DMS 273 (cell line): ENCODE measurements at regions not wholly inside any gene's neighbourhood (a gene's known extent, or its start where the extent isn't known, plus 50 kb on each side); places are given as distances from the start of the nearest gene placed in this dataset.
"Not testable (repeated sequence)": the region's sequence is repeated elsewhere in the genome, so short reads cannot be mapped to it uniquely, and the experiment has no call there.

Source experiments
- DNase-seq: peaks from one replicate; lab custom pipeline; 2025; ENCODE audit not compliant: unreplicated experiment; lab: John Stamatoyannopoulos, UW

DNA sequence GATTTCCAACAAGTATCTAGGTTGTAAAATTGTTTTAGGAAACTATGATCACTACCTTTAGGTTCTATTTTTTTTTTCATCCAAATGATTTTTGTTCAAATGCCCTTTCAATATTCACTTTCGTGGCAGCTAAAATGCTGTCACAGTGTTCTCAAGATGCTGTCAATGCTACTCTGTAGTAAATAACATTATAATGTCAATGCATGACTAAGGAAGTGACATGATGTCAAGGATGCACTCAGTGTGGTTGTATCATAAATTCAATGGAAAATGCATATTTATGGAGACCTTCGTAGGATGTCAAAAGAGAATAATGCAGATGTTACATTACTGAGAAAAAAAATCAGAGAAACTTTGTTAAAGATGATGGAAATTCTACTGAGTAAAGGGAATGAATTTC lies 673.8 kb downstream of the ANKRD7 start:
- DNase-seq, result no peak

DNA sequence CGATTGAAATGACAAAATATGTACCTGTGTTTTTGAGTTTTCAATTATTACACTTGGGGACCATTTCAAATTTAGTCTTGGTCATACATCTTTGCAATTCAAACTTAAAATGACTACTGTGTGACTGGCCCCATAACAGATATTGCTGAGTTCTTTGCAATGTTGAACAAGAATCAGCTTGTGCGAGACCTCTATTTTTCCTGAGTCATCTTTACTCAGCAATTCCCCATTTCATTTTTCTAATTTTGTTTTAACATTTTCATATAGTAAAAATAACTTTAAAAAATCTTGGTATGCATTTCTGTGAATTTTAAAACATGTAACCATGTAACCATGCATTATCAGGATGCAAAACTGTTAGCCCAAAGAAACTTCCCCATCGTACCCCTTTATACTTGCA lies 678.1 kb downstream of the ANKRD7 start:
- DNase-seq, result no peak

DNA sequence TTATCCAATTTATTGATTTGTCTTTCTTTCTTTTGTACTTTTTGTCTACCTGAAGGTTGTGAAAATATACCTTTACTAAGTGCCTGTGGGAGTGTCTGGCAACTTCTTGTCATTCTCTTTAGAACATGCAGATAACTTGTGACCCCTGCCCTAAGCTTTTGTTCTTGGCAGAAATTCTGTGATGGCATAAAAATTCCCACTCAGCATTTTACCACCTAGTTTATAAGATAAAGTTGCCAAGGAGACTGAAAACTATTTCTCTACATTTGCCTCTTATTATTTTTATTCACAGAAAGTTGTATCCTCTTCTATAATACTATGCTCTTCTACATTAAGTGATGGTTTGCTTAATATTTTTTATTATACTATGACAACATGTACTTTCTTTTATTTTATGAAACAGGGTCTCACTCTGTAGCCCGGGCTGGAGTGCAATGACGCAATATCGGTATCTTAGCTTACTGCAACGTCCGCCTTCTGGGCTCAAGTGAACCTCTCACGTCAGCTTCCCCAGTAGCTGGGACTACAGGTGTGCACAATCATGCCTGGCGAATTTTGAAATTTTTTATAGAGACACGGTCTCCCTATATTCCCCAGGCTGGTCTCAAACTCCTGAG lies 683.5 kb downstream of the ANKRD7 start:
- no peak for DNase-seq

DNA sequence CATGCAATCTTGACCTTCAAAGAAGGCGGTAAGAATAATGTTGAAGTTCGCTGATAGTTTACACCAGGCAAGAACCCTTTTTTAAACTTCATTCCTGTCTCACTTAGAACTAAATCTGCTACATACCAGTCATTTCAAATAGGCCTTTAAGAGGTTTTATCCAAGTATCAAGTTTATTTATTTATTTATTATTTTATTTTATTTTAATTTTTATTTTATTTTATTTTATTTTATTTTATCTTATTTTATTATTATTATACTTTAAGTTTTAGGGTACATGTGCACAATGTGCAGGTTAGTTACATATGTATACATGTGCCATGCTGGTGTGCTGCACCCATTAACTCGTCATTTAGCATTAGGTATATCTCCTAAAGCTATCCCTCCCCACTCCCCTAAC lies 691.6 kb downstream of the ANKRD7 start:
- DNase-seq, result not testable (repeated sequence)

DNA sequence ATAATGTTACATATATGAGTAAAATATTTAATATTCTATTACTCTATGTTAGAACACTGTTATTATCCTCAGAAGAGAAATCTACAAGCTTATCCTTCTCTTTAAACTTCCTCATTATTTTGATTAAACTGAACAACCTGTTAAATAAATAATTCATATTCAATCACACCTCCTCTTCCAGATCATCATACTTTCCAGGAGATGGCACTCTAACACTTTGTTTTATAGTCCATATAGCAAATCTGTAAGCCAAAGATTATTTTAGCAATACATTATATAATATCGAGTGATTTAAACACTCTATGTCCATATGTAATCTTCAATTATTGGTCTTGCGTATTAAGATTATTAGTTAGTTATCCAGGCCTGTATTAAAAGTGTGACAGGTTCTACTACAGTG lies 694.1 kb downstream of the ANKRD7 start:
- peak; percentile 72 for DNase-seq

DNA sequence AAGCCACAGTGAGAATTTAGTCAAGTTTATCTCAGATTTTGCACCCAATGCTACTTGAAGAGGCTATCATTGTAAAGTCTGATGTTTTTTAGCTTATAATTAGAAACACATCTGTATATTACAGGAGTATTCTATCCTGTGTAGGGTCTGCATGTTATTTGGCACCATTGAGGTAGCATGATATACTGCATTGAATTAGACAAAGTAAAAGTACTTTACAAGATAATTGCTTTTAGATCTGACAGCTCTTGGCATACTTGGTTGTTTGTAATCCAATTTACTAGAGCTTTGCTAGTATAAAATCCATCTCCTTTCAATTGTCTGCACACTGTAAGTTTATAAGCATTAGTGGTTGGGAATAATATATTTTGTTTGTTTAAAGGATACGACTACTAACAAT lies 714.3 kb downstream of the ANKRD7 start:
- DNase-seq, result no peak

DNA sequence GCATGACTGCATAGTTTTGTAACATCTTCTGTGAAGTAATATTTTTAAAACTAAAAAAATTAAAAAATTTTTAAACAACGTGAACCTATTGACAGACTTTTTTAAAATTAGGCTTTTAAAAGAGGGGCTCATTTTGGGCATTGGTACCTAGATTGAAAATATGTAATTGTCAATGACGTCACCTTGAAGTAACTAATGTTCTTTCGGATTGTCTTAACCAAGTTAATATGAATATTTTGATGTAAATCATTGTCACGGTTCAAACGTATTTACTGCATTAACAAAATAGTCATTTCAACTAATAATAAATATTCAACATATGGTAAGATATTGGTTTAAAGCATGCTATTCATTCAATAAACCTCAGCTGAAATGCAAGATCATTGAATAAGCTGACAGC lies 719.8 kb downstream of the ANKRD7 start:
- DNase-seq, result no peak

DNA sequence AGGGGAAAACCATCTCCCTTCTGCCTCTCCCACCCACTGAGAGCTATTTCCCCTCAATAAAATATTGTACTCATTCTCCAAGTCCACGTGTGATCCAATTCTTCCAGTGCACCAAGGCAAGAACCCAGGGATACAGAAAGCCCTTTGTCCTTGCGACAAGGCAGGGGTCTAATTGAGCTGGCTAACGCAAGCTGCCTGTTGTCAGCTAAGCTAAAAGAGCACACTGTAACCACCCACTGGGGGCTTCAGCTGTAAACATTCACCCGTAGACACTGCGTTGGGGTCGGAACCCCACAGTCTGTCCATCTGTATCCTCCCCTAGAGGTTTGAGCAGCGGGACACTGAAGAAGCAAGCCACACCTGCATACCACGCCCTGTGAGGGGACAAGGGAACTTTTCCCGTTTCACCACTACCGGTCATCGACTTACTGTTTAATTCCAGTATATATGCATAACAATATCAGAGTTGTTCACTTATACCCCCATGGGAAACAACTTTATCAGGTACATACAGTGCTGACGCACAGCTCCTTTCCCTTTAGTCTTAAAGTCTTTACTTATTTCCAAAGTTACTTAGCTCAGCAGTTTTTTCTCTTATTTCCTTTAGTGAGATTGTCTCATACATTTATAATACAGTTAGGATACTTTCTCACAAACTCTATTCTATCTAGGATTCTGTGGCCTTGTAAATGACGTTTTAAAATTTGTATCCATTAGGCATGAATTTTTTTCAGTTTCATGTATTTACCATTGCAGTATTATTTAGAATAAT lies 721.6 kb downstream of the ANKRD7 start:
- DNase-seq, result no peak

DNA sequence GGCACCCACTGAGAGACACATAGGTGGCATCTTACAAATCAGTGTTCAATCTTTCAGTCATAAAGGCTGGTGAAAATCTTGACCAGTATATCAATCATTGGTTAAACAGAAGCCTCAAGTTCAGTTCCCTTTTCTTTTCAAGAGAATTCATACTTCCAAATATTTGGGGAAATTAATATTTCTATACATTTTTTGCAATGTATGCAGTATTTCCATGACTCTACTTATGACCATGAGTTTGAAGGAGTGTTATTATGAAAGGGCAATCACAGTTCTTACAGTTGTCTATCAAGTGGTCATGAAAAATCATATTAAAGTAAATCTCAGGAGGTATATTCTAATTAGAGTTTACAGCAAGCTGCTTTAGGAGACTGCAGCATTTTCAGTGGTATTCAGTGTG lies 724.0 kb downstream of the ANKRD7 start:
- DNase-seq, result no peak

DNA sequence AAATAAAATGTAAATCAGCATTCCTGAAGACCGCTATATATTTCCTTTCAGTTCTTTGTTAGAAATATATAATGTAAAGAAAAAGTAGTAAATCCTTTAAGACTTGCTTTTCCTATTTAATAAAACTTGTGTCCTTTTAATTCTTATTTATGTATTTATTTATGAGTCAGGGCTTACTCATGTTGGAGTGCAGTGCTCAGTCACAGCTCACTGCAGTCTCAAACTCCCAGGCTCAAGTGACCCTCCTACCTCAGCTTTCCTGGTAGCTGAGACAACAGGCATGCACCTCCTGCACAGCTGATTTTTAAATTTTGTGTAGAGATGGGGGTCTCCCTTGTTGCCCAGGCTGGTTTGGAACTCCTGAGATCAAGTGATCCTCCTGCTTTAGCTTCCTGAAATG lies 724.5 kb downstream of the ANKRD7 start:
- DNase-seq, result no peak

DNA sequence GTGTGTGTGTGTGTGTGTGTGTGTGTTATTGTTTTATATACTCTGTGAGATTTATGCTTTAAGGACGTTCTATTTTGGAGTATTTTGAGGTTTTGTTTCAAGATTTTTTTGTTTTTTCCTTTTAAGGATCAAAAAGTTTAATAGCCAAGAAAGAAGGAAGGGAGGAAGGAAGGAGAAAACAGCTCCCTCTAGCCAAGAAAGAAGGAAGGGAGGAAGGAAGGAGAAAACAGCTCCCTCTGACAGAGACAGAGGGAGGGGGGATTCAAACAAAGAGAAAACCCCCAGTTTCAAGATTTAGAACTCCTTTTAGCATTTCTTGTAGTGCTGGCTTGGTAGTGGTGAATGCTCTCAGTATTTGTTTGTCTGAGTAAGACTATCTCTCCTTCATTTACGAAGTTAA lies 731.8 kb downstream of the ANKRD7 start:
- DNase-seq, result not testable (repeated sequence)

DNA sequence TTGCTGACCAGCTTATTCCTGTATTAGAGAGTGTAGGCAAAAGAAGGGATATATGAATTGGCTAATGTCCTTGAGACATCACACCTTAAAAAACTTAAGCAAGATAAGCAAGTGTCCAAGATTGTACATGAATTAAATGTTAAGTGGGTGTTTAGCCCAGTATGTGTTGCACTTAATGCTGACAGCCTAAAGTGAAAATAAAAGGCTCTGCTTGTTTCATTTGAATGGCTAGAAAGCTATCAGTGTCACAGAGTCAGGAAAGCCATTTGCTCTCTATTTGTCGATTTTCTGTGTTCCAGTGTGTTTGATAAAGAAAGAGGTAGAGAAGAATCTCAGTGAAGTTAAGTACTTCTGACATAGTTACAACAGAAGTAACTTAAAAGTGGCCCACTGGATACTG lies 744.9 kb downstream of the ANKRD7 start:
- no peak for DNase-seq

DNA sequence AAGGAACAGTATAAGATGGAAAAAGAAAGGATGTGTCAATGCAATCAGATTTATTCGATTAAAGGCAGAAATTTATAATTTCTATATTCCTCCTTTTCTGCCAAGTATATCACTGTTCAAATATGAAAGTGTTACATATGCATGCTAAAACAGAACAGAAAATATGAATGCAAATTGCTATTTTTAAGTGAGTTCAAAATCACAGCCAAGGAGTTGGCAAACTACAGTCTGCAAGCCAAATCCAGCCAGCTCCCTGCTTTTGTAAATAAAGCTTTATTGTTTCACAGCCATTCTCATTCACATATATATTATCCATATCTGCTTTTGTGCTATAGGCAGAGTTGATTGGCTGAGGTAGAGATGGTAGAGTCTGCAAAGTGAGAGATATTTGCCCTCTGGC lies 747.2 kb downstream of the ANKRD7 start:
- DNase-seq, result no peak

DNA sequence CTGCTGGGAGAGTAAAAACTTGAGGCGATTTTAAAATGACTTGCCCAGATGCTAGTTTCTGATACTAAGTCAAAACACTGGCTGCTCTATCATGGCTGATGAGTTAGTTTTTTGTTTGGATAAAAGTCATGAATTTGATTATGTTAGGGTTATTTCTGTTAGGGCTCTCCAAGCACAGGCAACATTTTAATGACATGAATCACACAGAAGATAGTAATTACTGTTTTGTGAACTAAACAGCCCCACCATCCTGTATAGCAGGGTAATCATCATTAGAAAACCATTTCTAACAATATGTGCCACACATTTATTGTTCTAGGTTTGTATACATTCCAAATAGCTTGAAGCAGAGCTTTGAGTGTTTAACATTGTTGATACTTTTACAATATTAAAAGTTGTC lies 750.3 kb downstream of the ANKRD7 start:
- DNase-seq, result no peak

DNA sequence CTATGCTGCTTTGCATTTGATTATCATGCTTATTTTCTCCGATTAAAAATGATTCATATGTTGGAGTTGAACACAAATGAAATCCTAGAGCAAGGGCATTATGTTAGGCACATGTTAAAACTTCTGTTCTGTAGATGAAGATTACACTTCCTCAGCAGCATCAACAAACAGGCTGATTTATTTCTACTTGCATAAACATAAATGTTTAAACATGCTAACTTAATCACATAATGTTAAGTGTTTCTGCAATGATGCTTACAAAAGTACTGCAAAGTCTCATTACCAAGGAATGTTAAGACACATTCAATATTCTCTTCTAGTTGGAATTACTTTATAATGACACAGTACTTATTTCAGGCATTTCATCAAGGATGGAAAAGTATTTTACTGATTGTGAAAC lies 770.8 kb downstream of the ANKRD7 start:
- no peak for DNase-seq

DNA sequence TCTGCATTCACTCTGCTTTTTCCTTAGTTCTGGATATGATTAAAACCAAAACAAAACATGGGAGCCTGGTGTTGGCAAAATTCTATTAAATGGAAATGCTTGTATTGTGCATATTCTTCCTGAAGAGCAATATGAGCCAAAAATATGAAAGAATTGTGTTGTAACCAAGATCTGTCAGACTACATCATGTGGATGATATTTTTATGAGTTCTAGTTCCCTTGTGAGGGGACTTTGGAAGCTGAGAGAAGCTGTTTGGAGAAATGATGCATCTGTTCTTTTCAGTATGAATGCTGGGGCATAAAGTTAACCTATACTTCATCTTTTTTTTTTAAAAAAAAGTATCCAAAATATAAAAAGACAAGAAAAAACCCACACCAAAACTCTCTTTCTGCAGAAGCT lies 782.7 kb downstream of the ANKRD7 start:
- no peak for DNase-seq

DNA sequence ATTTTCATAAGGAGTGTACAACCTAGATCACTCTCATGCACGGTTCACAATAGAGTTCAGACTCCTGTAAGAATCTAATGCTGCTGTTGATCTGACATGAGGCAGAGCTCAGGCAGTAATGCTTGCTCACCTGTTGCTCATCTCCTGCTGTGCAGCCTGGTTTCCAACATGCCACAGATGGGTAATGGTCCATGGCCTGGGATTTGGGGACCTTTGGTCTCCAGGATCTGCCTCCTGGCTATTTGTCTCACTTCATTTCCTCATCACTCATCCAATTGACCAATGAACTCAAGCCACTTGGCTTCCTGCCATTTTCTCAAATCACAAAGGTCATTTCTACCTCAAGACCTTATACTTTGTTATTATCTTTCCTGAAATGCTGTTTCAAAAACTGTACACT lies 786.1 kb downstream of the ANKRD7 start:
- no peak for DNase-seq

DNA sequence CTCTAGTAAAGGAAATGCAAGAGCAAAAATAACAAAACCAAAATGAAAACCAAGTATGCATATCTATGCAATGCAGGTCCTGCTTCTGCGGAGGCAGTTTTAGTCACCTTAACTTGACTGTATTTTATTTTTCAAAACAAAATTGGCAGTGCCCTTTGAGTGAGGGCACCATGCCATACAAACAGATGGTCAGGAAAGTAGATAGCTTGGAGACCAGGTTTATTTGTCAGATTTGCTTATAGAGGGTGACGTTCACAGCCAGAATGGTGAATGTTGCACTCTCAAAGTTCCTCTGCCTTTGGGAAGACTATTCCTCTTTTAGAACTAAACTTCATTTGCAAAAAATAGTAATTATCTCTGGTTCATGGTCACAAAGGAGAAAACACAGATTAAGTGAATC lies 801.9 kb downstream of the ANKRD7 start:
- DNase-seq, result peak; percentile 92

DNA sequence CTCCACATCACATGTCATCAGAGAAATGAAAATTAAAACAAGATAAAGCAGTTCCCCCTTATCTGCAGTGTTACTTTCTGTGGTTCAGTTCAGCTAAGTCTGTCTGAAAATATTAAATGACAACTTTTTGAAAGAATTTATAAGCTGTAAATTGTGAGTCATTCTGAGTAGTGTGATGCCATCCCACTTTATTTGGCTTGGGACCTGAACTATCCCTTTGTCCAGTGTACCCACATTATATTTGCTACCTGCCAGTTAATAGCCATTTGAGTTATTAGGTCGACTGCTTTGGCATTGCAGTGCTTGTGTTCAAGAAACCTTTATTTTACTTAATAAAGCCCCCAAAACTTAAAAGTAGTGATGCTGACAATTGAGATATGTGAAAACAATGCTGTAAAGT lies 804.2 kb downstream of the ANKRD7 start:
- no peak for DNase-seq

DNA sequence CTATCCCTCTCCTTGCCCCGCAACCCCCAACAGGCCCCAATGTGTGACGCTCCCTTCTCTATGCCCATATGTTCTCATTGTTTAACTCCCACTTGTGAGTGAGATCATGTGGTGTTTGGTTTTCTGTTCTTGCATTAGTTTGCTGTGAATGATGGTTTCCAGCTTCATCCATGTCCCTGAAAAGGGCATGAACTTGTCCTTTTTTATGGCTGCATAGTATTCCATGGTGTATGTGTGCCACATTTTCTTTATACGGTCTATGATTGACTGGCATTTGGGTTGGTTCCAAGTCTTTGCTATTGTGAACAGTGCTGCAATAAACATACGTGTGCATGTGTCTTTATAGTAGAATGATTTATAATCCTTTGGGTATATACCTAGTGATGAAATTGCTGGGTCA lies 807.6 kb downstream of the ANKRD7 start:
- DNase-seq, result not testable (repeated sequence)

DNA sequence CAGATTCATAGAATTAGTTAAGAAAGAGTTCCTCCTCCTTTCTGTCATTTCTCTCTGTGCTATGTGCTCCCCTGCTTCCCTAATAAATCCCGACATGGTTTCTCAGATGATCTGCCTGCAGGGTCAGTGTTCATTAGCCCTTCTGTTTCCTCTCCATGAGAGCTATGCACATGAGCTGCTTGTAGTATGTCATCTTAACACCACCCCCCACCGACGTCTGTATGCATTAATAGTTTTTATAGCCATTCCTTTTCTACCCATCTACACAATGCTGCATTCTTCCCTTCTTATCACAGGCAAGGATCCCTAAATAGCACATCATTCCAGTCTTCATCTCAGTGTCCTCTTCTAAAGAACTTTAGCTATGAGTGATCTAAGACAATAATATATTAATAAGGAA lies 809.1 kb downstream of the ANKRD7 start:
- no peak for DNase-seq

DNA sequence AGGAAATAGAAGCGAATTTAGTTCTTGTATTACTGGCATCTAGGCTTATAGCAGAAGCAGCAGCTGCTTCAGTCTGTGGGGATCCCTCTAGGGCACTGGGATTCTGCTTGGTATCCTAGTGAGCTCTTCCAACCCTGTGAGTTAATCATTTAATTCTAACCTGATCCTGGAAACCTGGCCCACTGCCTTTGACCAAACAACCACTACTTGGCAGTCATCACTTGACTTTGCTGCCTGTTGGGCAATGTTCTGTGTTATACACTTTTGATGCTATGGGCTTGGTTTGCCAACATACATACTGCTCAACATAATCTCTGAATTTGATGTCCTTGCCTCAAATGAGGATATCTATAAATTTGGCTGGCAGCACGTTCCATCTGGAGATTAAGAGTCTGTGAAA lies 813.4 kb downstream of the ANKRD7 start:
- no peak for DNase-seq

DNA sequence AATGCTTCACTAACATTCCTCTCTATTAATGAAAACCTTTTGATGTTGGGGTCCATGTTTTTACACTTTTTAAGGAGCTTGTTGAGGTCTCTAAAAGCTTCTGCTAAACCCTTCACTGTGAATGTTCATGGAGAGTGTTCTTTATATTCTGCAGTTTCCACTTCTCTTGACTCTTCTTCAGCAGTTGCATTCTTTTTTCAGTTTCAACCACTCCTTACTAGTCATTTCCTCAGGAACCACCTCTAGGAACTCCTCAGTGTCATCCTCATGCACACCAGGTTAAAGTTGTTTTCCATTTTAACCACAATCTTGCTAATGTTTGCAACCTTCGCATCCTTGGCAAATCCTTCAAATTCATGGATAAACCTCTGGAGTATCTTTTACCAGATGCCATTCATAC lies 821.6 kb downstream of the ANKRD7 start:
- DNase-seq, result no peak
